Hepatocyte (in vitro differentiated cells): ENCODE measurements at regions not wholly inside any gene's neighbourhood (a gene's known extent, or its start where the extent isn't known, plus 50 kb on each side); places are given as distances from the start of the nearest gene placed in this dataset.

Source experiments
- CTCF ChIP-seq: fragments of 200-600 bp; sonication (generic); IDR thresholded peaks from 2 replicates; pipeline ENCODE4 v1.5.1; 2016; ENCODE audit warnings: antibody characterized with exemption, mild to moderate bottlenecking; ENCODE audit not compliant: poor library complexity
- EZH2 ChIP-seq: fragments of 200-600 bp; sonication (generic); IDR thresholded peaks from 2 replicates; pipeline ENCODE4 v1.6.1; 2016; ENCODE audit warnings: antibody characterized with exemption, mild to moderate bottlenecking, borderline replicate concordance

- no peak for TF ChIP-seq CTCF
- TF ChIP-seq EZH2, result no peak
These were observed 77.8 kb downstream of the RWDD3 start for GRCh38 chr1:95311762-95312161.
